Middle frontal gyrus (tissue), 1 donor: ENCODE measurements at regions not wholly inside any gene's neighbourhood (a gene's known extent, or its start where the extent isn't known, plus 50 kb on each side); places are given as distances from the start of the nearest gene placed in this dataset.

Experiments
- DNase-seq: peaks from one replicate; pipeline ENCODE4 v3.0.0-alpha.2; 2015; ENCODE audit warnings: low spot score; ENCODE audit errors: extremely low spot score

DNA sequence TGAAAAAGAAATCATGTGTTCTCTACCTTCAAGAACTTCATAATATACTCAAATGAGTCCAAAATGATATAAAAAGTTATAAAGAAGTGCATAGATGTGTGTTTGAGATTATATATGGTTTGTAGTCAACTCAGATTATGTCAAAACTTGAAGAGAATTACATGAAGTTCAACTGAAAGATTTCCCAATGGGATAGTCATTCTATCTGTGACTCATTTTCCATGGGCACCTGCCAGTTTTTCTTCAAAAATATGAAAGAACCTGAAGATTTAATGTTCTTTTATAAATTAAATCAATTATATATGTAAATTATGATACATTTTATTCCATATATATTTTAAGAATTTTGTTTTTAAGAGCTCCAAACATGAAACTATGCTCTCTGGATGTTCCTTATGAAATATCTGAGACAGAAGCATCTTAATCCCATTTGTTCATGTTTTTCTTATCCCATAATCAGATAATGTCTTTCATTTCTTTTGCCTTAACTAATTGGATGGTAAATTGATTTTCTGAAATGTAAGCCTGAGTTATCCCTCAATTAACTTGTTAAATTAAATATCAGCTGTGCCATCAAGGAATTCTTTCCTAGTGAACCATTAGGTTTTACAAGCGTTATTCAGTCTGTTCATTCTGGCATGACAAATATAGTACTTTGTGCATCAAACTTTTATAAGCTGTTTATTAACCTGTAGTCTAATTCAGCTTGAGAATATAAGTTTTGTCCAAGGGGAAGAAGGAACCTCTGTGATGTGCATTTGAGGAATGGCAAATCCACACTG, 387.1 kb downstream of the IPMK start:
- no peak for DNase-seq

DNA sequence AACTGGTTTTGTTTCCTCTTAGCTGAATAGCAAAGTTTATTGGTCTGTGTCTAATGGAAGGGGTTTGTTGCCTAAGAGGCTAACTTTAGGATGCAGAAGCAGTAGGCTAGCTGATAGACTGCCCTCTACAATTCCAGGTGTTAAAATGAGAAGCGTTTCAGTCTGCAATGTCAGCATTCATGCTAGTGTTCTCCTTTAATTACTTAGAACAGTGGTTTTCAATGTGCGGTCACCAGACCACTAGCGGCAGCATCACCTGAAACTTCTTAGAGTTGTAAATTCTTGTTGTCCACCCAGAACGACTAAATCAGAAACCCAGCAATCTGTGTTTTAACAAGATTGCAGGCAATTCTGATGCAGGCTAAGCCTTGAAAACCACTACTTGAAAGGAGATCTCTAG, 392.9 kb downstream of the IPMK start:
- no peak for DNase-seq

GRCh38 chr10:57867241-57867640, 400.5 kb downstream of the IPMK start:
- no peak for DNase-seq

- no peak for DNase-seq
These were observed 402.7 kb downstream of the IPMK start for GRCh38 chr10:57864765-57865680.

DNA sequence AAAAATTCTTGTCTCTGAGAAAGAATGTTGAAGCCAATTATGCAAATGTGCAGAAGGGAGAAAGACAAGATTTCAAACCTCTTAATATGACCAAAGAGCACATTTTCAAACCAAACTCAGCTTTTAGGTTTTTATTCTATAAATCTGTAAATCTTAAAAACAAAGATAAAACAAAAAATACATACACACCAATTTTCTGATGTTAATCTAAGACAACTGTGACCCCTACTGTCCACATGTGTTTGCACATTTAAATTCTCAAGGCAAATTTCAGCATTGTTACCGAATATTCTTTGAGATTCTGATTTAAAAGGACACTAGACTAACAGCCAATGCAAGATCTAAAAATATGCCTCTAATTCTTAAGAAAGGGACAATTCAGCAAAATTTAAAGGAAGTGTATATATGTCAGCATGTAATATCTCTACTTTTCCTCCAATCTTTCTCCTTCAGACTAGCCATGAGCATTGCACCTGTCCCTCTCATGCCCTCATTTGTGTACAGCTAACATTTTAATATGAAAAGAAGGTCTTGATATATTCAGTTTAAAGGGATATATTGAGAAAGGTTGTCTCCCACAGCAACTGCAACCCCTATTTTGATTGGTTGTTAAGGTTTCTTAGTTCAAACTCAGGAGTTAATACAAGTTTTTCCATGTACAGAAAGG, 417.9 kb downstream of the IPMK start:
- DNase-seq = no peak

- no peak for DNase-seq
These were observed 421.2 kb downstream of the IPMK start for GRCh38 chr10:57846307-57847065.

DNA sequence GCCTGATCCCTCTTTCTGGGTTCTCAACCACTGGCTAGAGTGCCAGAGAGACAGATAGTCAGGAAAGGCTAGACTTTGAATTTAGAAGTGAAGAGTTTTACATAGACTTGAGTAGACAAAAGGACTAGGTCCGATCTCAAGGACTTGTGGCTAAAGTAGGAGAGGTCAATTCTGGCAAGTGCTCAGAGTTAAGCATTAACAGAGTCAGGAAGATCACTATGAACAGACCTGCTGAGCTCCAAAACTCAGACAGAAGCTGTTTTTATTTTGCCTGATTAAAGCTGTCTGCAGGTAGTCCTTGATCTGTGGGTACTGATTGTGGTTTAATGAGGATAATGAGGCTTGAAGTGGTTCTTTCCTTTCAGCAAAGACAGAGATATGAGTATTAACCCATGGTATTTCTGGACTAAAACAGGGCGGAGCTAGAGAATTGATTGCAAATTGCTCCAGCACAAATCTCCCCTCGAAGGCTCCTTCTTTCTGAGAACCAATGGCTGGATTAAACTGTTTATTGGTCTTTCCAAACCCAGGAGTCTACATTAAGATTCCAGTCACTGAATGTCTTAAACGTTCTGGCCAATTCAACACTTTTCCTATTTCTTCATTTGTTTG, 423.2 kb downstream of the IPMK start:
- no peak for DNase-seq

GRCh38 chr10:57830877-57831560, 436.7 kb downstream of the IPMK start:
- no peak for DNase-seq

- DNase-seq = no peak
These were observed 442.7 kb downstream of the IPMK start for GRCh38 chr10:57825015-57825414.

- no peak for DNase-seq
These were observed 444.3 kb downstream of the IPMK start for GRCh38 chr10:57823398-57823797.

GRCh38 chr10:57822965-57823364, 444.7 kb downstream of the IPMK start:
- DNase-seq = no peak

GRCh38 chr10:57818522-57818921, 449.2 kb downstream of the IPMK start:
- no peak for DNase-seq

GRCh38 chr10:57817741-57818140, 450.0 kb downstream of the IPMK start:
- no peak for DNase-seq

- no peak for DNase-seq
These were observed 451.7 kb downstream of the IPMK start for GRCh38 chr10:57815949-57816348.

DNA sequence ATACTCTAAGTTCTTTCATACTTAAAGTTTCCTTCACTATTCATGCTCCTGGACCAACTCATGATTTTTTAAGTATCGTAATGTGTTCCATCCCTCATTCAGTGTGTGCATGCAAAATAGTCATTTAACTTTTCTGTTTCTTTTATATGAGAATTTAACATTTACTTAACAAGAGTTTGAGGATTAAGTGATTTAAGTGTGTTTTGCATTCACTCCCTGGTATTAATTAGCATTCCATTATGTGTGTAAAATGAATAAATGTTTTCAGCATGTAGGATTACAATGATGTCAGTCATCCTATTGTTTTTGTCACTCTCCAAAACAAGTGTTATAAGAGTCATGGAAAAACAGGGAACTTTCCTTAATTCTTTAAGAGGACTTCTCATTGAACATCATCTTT, 457.7 kb downstream of the IPMK start:
- DNase-seq = no peak

DNA sequence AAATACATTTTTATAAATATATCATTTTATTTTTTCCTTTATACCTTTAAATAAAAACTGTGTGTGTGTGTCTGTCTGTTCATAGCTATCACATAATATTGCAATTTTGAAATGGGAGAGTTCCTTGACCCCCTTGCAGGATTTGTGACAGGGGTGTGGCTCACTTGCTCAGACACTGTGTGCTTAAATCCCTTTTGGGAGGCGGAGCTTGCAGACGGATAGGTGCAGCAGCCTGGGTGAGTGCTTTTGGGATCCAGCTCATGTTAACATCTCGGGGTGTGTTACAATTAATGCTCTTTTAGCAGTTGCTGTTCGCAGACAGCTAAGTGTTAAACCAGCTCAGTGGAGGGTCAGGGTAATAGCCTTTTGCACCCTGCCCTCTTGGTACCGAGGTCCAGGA, 459.8 kb downstream of the IPMK start:
- no peak for DNase-seq

DNA sequence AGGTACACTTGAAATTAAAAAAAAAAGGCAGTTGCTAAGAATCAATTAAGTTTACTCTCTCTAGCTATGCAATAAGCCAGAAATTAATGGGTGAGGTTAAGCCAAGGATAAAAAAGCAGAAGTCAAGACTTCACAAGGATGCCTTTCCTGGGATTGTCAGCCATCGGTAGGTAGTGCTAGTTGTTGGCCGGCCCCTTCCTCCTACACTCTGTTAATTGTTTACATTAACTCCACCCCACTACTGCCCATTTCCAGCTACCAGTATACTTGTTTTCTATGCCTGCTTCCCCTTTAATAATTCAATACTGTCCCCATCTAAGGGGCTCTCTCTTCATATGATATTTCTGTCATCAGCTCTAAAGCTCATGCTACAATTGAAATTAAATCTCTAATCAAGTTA, 461.0 kb downstream of the IPMK start:
- no peak for DNase-seq

- DNase-seq = no peak
These were observed 468.1 kb downstream of the IPMK start for GRCh38 chr10:57799625-57800024.

- no peak for DNase-seq
These were observed 468.9 kb downstream of the IPMK start for GRCh38 chr10:57798830-57799229.

- DNase-seq = no peak
These were observed 476.1 kb downstream of the IPMK start for GRCh38 chr10:57791546-57791945.
